Liver (tissue), 8 donors: ENCODE measurements at regions not wholly inside any gene's neighbourhood (a gene's known extent, or its start where the extent isn't known, plus 50 kb on each side); places are given as distances from the start of the nearest gene placed in this dataset.

Experiments used
- DNase-seq: peaks from one replicate; pipeline ENCODE4 v3.0.0-alpha.2; 2017; ENCODE audit warnings: low spot score
- H3K27ac ChIP-seq, 2 donors: one replicate each; pipeline ENCODE4 v1.7.0; 2013; ENCODE audit warnings: inconsistent platforms in 2 of 2, low read length in 2 of 2, control low read depth in 1 of 2, low read depth in 1 of 2, mild to moderate bottlenecking in 1 of 2
- H3K27me3 ChIP-seq, 4 donors: one replicate each; pipeline versions ENCODE4 v1.6.1 to v1.7.0; 2013; ENCODE audit warnings: low read length in 3 of 4, inconsistent platforms in 1 of 4, mild to moderate bottlenecking in 1 of 4, moderate library complexity in 1 of 4; ENCODE audit not compliant: control insufficient read depth in 4 of 4, insufficient read depth in 4 of 4
- H3K36me3 ChIP-seq, 4 donors: one replicate each; pipeline versions ENCODE4 v1.6.1 to v1.7.0; 2013; ENCODE audit warnings: low read length in 3 of 4, mild to moderate bottlenecking in 3 of 4, low read depth in 1 of 4, moderate library complexity in 1 of 4; ENCODE audit not compliant: control insufficient read depth in 4 of 4, insufficient read depth in 3 of 4
- H3K4me1 ChIP-seq, 4 donors: one replicate each; pipeline versions ENCODE4 v1.6.1 to v1.7.0; 2013; ENCODE audit warnings: low read length in 3 of 4, mild to moderate bottlenecking in 3 of 4, moderate library complexity in 1 of 4; ENCODE audit not compliant: control insufficient read depth in 4 of 4, insufficient read depth in 4 of 4
- H3K4me3 ChIP-seq, 3 donors: one replicate each; pipeline versions ENCODE4 v1.6.1 to v1.7.0; 2013; ENCODE audit warnings: low read length in 3 of 3, control low read depth in 1 of 3, low read depth in 1 of 3, mild to moderate bottlenecking in 1 of 3
- H3K9ac ChIP-seq, 2 donors: one replicate each; pipeline ENCODE4 v1.7.0; 2013; ENCODE audit warnings: low read length in 2 of 2, mild to moderate bottlenecking in 2 of 2, moderate library complexity in 2 of 2, control low read depth in 1 of 2, low read depth in 1 of 2
- H3K9me3 ChIP-seq, 4 donors: one replicate each; pipeline versions ENCODE4 v1.6.1 to v1.7.0; 2013; ENCODE audit warnings: low read length in 3 of 4; ENCODE audit not compliant: control insufficient read depth in 4 of 4
- EGR1 ChIP-seq, 2 donors: IDR thresholded peaks; 2 replicates each; pipeline ENCODE4 v1.6.1; 2016 to 2018; ENCODE audit warnings: antibody characterized with exemption in 2 of 2, low read depth in 2 of 2
- FOXA1 ChIP-seq: IDR thresholded peaks from 2 replicates; pipeline ENCODE4 v1.6.1; 2016; ENCODE audit warnings: antibody characterized with exemption
- FOXA2 ChIP-seq: IDR thresholded peaks from 2 replicates; pipeline ENCODE4 v1.6.1; 2016; ENCODE audit warnings: antibody characterized with exemption
- GABPA ChIP-seq, 2 donors: IDR thresholded peaks in 1 of 2; conservative IDR thresholded peaks in 1 of 2; 2 replicates each; pipeline ENCODE4 v1.6.1; 2016; ENCODE audit warnings: antibody characterized with exemption in 2 of 2, mild to moderate bottlenecking in 1 of 2, moderate library complexity in 1 of 2
- HNF4A ChIP-seq, 2 donors: conservative IDR thresholded peaks; 2 replicates each; pipeline ENCODE4 v1.6.1; 2016; ENCODE audit warnings: antibody characterized with exemption in 2 of 2, mild to moderate bottlenecking in 2 of 2
- HNF4G ChIP-seq: IDR thresholded peaks from 2 replicates; pipeline ENCODE4 v1.6.1; 2016; ENCODE audit warnings: antibody characterized with exemption
- NR2F2 ChIP-seq: IDR thresholded peaks from 2 replicates; pipeline ENCODE4 v1.6.1; 2016; ENCODE audit warnings: antibody characterized with exemption
- RAD21 ChIP-seq, 2 donors: IDR thresholded peaks; 2 replicates each; pipeline ENCODE4 v1.6.1; 2016; ENCODE audit warnings: antibody characterized with exemption in 2 of 2, mild to moderate bottlenecking in 2 of 2
- RXRA ChIP-seq, 2 donors: IDR thresholded peaks; 2 replicates each; pipeline ENCODE4 v1.6.1; 2017 to 2018; ENCODE audit warnings: antibody characterized with exemption in 2 of 2, mild to moderate bottlenecking in 1 of 2
- SP1 ChIP-seq: IDR thresholded peaks from 2 replicates; pipeline ENCODE4 v1.6.1; 2018; ENCODE audit warnings: antibody characterized with exemption, mild to moderate bottlenecking
- WGBS: extraction: QIAGEN DNeasy Blood & Tissue Kit; methylation state at CpG from one replicate; pipeline ENCODE4 v1.1.7; 2013; 5-methylcytosine and 5-hydroxymethylcytosine counted together
- TF ChIP-seq, protein P1 (sequence below): IDR thresholded peaks from 2 replicates; pipeline ENCODE4 v1.6.1; 2016; ENCODE audit warnings: antibody characterized with exemption
- TF ChIP-seq, protein P2 (sequence below): IDR thresholded peaks from 2 replicates; pipeline ENCODE4 v1.6.1; 2016; ENCODE audit warnings: antibody characterized with exemption, mild to moderate bottlenecking
- TF ChIP-seq, protein P3 (sequence below): IDR thresholded peaks from 2 replicates; pipeline ENCODE4 v1.6.1; 2016; ENCODE audit warnings: antibody characterized with exemption
- TF ChIP-seq, protein P4 (sequence below): fragments of 150-350 bp; IDR thresholded peaks from 2 replicates; pipeline ENCODE4 v1.5.1; 2017; ENCODE audit warnings: improper control_type of control experiment, low read depth, low read length; ENCODE audit not compliant: missing input control
- donor health status: healthy.
- donor health status: healthy.
- donor health status: healthy.
- donor health status: healthy.
- donor health status: healthy.

DNA sequence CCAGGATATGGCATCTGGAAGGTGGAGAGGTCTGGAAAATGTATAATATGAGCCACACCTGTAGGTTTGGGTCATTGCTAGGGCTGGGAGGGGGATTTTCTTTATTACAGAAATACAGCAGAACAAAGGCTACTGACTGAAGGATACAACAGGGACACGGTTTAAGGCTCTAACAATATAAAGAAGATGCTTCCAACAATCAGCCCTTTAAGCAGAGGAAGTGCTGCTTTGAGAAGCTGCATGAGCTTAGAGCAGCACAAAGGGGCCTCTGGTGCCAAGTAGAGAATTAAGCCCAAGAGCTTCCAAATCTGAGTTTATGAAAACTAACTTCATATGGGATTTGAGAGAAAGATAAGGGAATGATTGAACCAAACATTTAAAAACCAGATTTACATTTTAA lies 174.5 kb upstream of the RMP24 start:
- Histone ChIP-seq H3K4me3 (no peak overlapping the region), H3K4me1 (no peaks in the 10 kb centered on the region), H3K9me3 (no peaks in the 10 kb centered on the region), H3K27me3 (no peaks in the 10 kb centered on the region), H3K9ac (no peak overlapping the region), H3K27ac (no peak overlapping the region), H3K36me3 (no peaks in the 10 kb centered on the region)
- WGBS: 49% methylated on average over 1 of the region's 1 CpG
- no peak for DNase-seq
- TF ChIP-seq HNF4A (conservative IDR thresholded peaks at IDR 0.05) (no peak), NR2F2 (no peak), FOXA2 (no peak), FOXA1 (no peak), SP1 (no peak), RXRA (IDR thresholded peaks at IDR 0.05) (no peak)
- TF ChIP-seq, protein P1, sequence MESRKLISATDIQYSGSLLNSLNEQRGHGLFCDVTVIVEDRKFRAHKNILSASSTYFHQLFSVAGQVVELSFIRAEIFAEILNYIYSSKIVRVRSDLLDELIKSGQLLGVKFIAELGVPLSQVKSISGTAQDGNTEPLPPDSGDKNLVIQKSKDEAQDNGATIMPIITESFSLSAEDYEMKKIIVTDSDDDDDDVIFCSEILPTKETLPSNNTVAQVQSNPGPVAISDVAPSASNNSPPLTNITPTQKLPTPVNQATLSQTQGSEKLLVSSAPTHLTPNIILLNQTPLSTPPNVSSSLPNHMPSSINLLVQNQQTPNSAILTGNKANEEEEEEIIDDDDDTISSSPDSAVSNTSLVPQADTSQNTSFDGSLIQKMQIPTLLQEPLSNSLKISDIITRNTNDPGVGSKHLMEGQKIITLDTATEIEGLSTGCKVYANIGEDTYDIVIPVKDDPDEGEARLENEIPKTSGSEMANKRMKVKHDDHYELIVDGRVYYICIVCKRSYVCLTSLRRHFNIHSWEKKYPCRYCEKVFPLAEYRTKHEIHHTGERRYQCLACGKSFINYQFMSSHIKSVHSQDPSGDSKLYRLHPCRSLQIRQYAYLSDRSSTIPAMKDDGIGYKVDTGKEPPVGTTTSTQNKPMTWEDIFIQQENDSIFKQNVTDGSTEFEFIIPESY: no peak
- TF ChIP-seq, protein P2, sequence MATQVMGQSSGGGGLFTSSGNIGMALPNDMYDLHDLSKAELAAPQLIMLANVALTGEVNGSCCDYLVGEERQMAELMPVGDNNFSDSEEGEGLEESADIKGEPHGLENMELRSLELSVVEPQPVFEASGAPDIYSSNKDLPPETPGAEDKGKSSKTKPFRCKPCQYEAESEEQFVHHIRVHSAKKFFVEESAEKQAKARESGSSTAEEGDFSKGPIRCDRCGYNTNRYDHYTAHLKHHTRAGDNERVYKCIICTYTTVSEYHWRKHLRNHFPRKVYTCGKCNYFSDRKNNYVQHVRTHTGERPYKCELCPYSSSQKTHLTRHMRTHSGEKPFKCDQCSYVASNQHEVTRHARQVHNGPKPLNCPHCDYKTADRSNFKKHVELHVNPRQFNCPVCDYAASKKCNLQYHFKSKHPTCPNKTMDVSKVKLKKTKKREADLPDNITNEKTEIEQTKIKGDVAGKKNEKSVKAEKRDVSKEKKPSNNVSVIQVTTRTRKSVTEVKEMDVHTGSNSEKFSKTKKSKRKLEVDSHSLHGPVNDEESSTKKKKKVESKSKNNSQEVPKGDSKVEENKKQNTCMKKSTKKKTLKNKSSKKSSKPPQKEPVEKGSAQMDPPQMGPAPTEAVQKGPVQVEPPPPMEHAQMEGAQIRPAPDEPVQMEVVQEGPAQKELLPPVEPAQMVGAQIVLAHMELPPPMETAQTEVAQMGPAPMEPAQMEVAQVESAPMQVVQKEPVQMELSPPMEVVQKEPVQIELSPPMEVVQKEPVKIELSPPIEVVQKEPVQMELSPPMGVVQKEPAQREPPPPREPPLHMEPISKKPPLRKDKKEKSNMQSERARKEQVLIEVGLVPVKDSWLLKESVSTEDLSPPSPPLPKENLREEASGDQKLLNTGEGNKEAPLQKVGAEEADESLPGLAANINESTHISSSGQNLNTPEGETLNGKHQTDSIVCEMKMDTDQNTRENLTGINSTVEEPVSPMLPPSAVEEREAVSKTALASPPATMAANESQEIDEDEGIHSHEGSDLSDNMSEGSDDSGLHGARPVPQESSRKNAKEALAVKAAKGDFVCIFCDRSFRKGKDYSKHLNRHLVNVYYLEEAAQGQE: no peak
- TF ChIP-seq, protein P3, sequence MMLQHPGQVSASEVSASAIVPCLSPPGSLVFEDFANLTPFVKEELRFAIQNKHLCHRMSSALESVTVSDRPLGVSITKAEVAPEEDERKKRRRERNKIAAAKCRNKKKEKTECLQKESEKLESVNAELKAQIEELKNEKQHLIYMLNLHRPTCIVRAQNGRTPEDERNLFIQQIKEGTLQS: no peak

DNA sequence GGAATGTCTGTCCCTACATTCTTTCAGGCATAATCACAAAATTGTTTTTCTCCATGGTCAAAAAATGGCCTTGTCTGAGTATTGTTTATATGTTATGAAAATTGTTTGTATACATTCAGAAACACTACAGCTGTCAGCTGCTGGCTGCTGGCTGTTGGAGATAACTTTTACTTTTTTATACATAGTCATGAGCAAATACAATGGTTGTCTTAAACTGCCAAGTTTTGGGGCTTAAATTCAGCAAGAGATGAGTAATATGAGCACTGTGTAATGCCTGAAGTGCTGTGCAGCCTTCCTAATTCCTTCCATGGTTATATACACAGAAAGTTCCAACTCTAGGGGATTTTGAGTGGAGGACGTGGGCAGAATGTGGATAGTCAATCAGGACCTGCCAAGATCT lies 168.9 kb upstream of the RMP24 start:
- H3K36me3 ChIP-seq: no peaks in the 10 kb centered on the region
- H3K4me3 ChIP-seq: no peak overlapping the region
- WGBS: 50% methylated on average over 1 of the region's 1 CpG

DNA sequence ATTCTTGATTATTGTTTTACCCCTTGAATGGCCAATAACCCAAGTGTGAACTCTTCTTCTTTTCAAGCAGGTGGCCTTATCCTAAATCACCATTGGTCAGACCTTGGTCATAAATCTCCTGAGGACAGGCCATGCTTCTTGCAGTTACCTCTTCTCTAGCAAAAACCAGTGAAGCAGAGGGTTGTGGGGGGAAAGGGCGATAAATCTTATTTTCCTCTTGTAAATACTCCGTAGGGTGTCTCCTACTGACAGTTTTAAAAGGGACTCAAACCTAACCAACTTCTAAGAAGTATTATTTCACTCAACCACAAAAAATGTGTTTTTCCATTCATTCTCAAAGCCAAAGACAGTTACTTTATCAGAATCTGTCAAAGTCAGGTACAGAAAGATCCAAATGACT lies 168.1 kb upstream of the RMP24 start:
- no peaks in the 10 kb centered on the region for H3K36me3 ChIP-seq
- 80% methylated on average over 2 of the region's 2 CpGs for WGBS
- TF ChIP-seq EGR1 (IDR thresholded peaks at IDR 0.05; ENCODE audit: low read depth in 2 of 2): no peak
- no peak for TF ChIP-seq RXRA (IDR thresholded peaks at IDR 0.05)
- TF ChIP-seq, protein P1: no peak
- no peak for TF ChIP-seq FOXA1
- no peak for TF ChIP-seq RAD21 (IDR thresholded peaks at IDR 0.05)
- TF ChIP-seq, protein P2: no peak
- TF ChIP-seq FOXA2: no peak
- TF ChIP-seq HNF4G: no peak
- no peak for TF ChIP-seq GABPA (IDR thresholded peaks at IDR 0.05 in 1 of 2, conservative IDR thresholded peaks at IDR 0.05 in 1 of 2)
- TF ChIP-seq, protein P4, sequence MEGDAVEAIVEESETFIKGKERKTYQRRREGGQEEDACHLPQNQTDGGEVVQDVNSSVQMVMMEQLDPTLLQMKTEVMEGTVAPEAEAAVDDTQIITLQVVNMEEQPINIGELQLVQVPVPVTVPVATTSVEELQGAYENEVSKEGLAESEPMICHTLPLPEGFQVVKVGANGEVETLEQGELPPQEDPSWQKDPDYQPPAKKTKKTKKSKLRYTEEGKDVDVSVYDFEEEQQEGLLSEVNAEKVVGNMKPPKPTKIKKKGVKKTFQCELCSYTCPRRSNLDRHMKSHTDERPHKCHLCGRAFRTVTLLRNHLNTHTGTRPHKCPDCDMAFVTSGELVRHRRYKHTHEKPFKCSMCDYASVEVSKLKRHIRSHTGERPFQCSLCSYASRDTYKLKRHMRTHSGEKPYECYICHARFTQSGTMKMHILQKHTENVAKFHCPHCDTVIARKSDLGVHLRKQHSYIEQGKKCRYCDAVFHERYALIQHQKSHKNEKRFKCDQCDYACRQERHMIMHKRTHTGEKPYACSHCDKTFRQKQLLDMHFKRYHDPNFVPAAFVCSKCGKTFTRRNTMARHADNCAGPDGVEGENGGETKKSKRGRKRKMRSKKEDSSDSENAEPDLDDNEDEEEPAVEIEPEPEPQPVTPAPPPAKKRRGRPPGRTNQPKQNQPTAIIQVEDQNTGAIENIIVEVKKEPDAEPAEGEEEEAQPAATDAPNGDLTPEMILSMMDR: no peak

More for the DNA sequence above, 168.9 kb upstream of the RMP24 start:
- Histone ChIP-seq H3K4me1 (no peaks in the 10 kb centered on the region), H3K9me3 (no peaks in the 10 kb centered on the region), H3K27ac (no peak overlapping the region), H3K27me3 (no peaks in the 10 kb centered on the region), H3K9ac (no peak overlapping the region)
- TF ChIP-seq GABPA (IDR thresholded peaks at IDR 0.05 in 1 of 2, conservative IDR thresholded peaks at IDR 0.05 in 1 of 2): no peak
- no peak for TF ChIP-seq NR2F2
- no peak for DNase-seq

More for the DNA sequence above, 168.1 kb upstream of the RMP24 start:
- Histone ChIP-seq H3K27ac (no peak overlapping the region), H3K9ac (no peak overlapping the region), H3K4me3 (no peak overlapping the region), H3K9me3 (no peaks in the 10 kb centered on the region), H3K4me1 (no peaks in the 10 kb centered on the region), H3K27me3 (no peaks in the 10 kb centered on the region)
- DNase-seq: no peak
